AG10803 (cell line): ENCODE measurements at regions not wholly inside any gene's neighbourhood (a gene's known extent, or its start where the extent isn't known, plus 50 kb on each side); places are given as distances from the start of the nearest gene placed in this dataset.

Experiments
- DNase-seq: peaks from one replicate; pipeline ENCODE4 v3.0.0; 2010; ENCODE audit warnings: low read depth
- H3K4me3 ChIP-seq: 2 replicates; pipeline ENCODE4 v1.5.1; 2011; ENCODE audit warnings: mild to moderate bottlenecking, low read length, control low read depth
- CTCF ChIP-seq: conservative IDR thresholded peaks from 2 replicates; pipeline ENCODE4 v1.5.1; 2011; ENCODE audit warnings: mild to moderate bottlenecking, low read length, control low read depth, inconsistent platforms

- TF ChIP-seq CTCF: no peak; the same call in 1 of the 2 replicates
- H3K4me3 ChIP-seq: no peak overlapping the region
- DNase-seq: no peak
Observed at GRCh38 chr4:60759518-60760245, 440.4 kb upstream of the ADGRL3 start.

GRCh38 chr4:60780874-60781273, 419.3 kb upstream of the ADGRL3 start:
- H3K4me3 ChIP-seq: no peak overlapping the region
- no peak for TF ChIP-seq CTCF
- no peak for DNase-seq

- no peak for TF ChIP-seq CTCF
- no peak for DNase-seq
- H3K4me3 ChIP-seq: no peak overlapping the region
Observed at GRCh38 chr4:60790608-60791007, 409.5 kb upstream of the ADGRL3 start.

GRCh38 chr4:60794372-60794771, 405.8 kb upstream of the ADGRL3 start:
- DNase-seq: no peak
- no peak for TF ChIP-seq CTCF
- H3K4me3 ChIP-seq: no peak overlapping the region

GRCh38 chr4:60799214-60799613, 400.9 kb upstream of the ADGRL3 start:
- TF ChIP-seq CTCF: no peak

GRCh38 chr4:60800701-60801100, 399.4 kb upstream of the ADGRL3 start:
- TF ChIP-seq CTCF: no peak
- DNase-seq: no peak
- H3K4me3 ChIP-seq: no peak overlapping the region

More at GRCh38 chr4:60799214-60799613, 400.9 kb upstream of the ADGRL3 start:
- no peak for DNase-seq
- no peak overlapping the region for H3K4me3 ChIP-seq
